Peyer's patch (tissue), 4 donors: ENCODE measurements at regions not wholly inside any gene's neighbourhood (a gene's known extent, or its start where the extent isn't known, plus 50 kb on each side); places are given as distances from the start of the nearest gene placed in this dataset.

Source experiments
- DNase-seq, 3 donors: peaks; one replicate each; pipeline ENCODE4 v3.0.0-alpha.2; 2017 to 2019
- H3K27ac ChIP-seq, 4 donors: fragments of 200-600 bp; sonication (generic); one replicate each; pipeline ENCODE4 v1.5.1; 2016 to 2019
- H3K27me3 ChIP-seq, 2 donors: fragments of 200-600 bp; sonication (generic); one replicate each; pipeline ENCODE4 v1.5.1; 2019
- H3K36me3 ChIP-seq, 3 donors: fragments of 200-600 bp; sonication (generic); one replicate each; pipeline ENCODE4 v1.5.1; 2016 to 2019
- H3K4me1 ChIP-seq, 4 donors: fragments of 200-600 bp; sonication (generic); one replicate each; pipeline ENCODE4 v1.5.1; 2016 to 2019
- H3K4me3 ChIP-seq, 4 donors: fragments of 200-600 bp; sonication (generic); 1 replicate in 3 of 4; 2 replicates in 1 of 4; pipeline ENCODE4 v1.5.1; 2016 to 2019; ENCODE audit warnings: mild to moderate bottlenecking in 1 of 4
- H3K9me3 ChIP-seq, 4 donors: fragments of 200-600 bp; sonication (generic); one replicate each; pipeline ENCODE4 v1.5.1; 2016 to 2019; ENCODE audit warnings: mild to moderate bottlenecking in 1 of 4
- POLR2A ChIP-seq, 2 donors: fragments of 450-650 bp; IDR thresholded peaks; one replicate each; pipeline ENCODE4 v1.5.1; 2017; ENCODE audit warnings: antibody characterized with exemption in 2 of 2, mild to moderate bottlenecking in 2 of 2, moderate library complexity in 2 of 2
- TF ChIP-seq, protein P1 (sequence below), 6 experiments: fragments of 450-650 bp in 4 of 6; fragments of 200-600 bp in 2 of 6; sonication (generic) in 1 of 6; IDR thresholded peaks; one replicate each; pipeline ENCODE4 v1.5.1; 2017 to 2019; ENCODE audit warnings: antibody characterized with exemption in 6 of 6, mild to moderate bottlenecking in 3 of 6, moderate library complexity in 1 of 6

DNA sequence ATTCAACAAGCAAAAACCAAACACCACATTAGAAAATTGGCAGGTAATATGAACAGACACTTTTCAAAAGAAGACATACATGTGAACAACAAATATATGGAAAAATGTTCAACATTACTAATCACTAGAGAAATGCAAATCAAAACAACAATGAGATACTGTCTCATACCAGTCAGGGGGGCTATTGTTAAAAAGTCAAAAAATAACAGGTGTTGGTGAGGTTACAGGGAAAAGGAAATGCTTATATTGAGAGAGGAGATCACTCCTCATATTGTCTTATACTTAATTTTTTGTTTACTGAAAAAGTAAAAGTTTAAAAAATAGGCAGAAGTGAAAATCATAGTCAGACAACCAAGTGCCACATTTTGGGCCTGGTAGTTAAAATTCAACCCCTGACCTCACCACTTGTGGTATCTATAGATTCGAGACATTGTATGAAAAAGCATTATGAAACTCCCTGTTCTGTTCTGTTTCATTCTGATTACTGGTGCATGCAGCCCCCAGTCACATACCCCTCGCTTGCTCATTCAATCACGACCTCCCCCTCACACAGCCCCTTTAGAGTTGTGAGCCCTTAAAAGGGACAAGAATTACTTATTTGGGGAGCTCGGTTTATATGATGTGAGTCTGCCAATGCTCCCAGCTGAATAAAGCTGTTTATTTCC, 153.7 kb upstream of the FGF16 start:
- no peaks in the 10 kb centered on the region for H3K36me3 ChIP-seq
- DNase-seq: no peak
- H3K27me3 ChIP-seq: no peaks in the 10 kb centered on the region
- H3K4me3 ChIP-seq: no peak overlapping the region
- no peaks in the 10 kb centered on the region for H3K9me3 ChIP-seq
- TF ChIP-seq, protein P1, sequence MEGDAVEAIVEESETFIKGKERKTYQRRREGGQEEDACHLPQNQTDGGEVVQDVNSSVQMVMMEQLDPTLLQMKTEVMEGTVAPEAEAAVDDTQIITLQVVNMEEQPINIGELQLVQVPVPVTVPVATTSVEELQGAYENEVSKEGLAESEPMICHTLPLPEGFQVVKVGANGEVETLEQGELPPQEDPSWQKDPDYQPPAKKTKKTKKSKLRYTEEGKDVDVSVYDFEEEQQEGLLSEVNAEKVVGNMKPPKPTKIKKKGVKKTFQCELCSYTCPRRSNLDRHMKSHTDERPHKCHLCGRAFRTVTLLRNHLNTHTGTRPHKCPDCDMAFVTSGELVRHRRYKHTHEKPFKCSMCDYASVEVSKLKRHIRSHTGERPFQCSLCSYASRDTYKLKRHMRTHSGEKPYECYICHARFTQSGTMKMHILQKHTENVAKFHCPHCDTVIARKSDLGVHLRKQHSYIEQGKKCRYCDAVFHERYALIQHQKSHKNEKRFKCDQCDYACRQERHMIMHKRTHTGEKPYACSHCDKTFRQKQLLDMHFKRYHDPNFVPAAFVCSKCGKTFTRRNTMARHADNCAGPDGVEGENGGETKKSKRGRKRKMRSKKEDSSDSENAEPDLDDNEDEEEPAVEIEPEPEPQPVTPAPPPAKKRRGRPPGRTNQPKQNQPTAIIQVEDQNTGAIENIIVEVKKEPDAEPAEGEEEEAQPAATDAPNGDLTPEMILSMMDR (IDR thresholded peaks at IDR 0.05): no peak
- TF ChIP-seq POLR2A (IDR thresholded peaks at IDR 0.05): no peak
- H3K27ac ChIP-seq: no peak overlapping the region
- no peaks in the 10 kb centered on the region for H3K4me1 ChIP-seq

DNA sequence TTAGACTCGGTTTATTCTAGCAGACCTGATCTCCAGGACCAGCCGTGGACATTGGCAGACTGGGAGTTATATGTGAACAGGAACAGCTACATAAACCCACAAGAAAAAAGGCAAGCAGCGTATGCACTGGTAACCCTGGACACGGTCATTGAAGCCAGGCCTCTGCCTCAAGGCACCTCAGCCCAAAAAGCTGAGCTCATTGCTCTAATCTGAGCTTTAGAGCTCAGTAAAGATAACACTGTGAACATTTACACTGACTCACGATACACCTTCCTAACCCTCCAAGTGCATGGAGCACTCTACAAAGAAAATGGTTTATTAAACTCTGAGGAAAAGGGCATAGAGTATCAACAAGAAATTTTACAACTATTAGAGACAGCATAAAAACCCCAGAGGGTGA, 148.9 kb upstream of the FGF16 start:
- TF ChIP-seq POLR2A (IDR thresholded peaks at IDR 0.05): no peak
- Histone ChIP-seq H3K4me1 (no peaks in the 10 kb centered on the region), H3K4me3 (no peak overlapping the region), H3K9me3 (no peaks in the 10 kb centered on the region), H3K27ac (no peak overlapping the region), H3K36me3 (no peaks in the 10 kb centered on the region), H3K27me3 (no peaks in the 10 kb centered on the region)
- DNase-seq: no peak

DNA sequence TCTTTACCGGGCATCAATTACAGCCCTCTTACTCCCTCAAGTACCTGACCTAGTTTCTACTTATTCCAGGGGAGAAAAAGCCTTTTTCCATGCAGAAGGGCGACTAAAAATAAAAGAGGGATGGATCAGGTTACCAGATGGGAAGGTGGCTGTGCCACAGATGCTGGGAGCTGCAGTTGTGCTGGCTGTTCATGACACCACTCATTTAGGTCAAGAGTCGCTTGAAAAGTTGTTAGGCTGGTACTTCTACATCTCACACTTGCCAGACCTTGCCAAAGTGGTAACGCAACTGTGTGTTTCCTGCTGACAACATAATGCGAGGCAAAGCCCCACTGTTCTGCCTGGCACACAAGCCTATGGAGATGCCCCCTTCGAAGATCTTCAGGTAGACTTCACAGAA, 148.4 kb upstream of the FGF16 start:
- Histone ChIP-seq H3K4me3 (no peak overlapping the region), H3K4me1 (no peaks in the 10 kb centered on the region), H3K36me3 (no peaks in the 10 kb centered on the region), H3K9me3 (no peaks in the 10 kb centered on the region), H3K27me3 (no peaks in the 10 kb centered on the region), H3K27ac (no peak overlapping the region)
- no peak for TF ChIP-seq POLR2A (IDR thresholded peaks at IDR 0.05)
- TF ChIP-seq, protein P1 (IDR thresholded peaks at IDR 0.05): no peak
- no peak for DNase-seq

DNA sequence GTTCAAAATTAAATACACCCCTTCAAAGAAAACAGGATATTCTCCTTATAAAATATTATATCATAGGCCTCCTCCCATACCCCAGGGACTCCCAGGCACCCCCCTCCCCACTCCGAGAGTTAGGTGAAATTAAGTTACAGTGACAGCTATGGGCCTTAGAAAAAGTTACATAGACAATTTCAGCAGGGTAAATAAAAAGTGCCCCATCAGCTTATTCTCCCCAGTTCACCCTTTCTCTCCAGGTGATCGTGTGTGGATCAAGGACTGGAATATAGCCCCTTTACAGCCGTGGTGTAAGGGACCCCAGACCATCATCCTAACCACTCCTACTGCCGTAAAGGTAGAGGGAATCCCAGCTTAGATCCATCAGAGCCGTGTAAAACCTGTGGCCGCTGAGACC, 147.6 kb upstream of the FGF16 start:
- TF ChIP-seq POLR2A (IDR thresholded peaks at IDR 0.05): no peak
- TF ChIP-seq, protein P1 (IDR thresholded peaks at IDR 0.05): no peak
- no peak for DNase-seq
- Histone ChIP-seq H3K4me1 (no peaks in the 10 kb centered on the region), H3K27me3 (no peaks in the 10 kb centered on the region), H3K36me3 (no peaks in the 10 kb centered on the region), H3K27ac (no peak overlapping the region), H3K9me3 (no peaks in the 10 kb centered on the region), H3K4me3 (no peak overlapping the region)

DNA sequence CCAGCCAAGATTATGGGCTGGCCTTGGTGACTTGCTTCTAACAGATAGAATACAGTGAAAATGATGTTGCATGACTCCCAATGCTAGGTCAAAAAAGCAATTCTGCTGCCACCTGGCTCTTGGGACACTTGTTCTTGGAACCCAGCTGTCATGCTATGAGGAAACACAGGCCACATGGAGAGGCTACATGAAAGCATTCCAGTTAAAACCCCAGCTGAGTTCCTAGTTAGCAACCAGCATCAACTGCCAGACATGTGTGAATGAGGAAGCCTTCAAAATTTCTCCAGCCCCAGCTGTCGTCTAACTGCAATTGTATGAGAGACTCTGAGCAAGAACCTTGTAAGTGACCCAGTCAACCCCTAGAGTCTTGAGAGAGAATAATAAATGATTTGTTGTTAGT, 105.2 kb upstream of the FGF16 start:
- no peaks in the 10 kb centered on the region for H3K4me1 ChIP-seq
- no peak for TF ChIP-seq POLR2A (IDR thresholded peaks at IDR 0.05)
- TF ChIP-seq, protein P1 (IDR thresholded peaks at IDR 0.05): no peak
- no peak for DNase-seq
- H3K36me3 ChIP-seq: no peaks in the 10 kb centered on the region
- H3K27me3 ChIP-seq: no peaks in the 10 kb centered on the region
- H3K27ac ChIP-seq: no peak overlapping the region
- H3K4me3 ChIP-seq: no peak overlapping the region
- H3K9me3 ChIP-seq: no peaks in the 10 kb centered on the region

DNA sequence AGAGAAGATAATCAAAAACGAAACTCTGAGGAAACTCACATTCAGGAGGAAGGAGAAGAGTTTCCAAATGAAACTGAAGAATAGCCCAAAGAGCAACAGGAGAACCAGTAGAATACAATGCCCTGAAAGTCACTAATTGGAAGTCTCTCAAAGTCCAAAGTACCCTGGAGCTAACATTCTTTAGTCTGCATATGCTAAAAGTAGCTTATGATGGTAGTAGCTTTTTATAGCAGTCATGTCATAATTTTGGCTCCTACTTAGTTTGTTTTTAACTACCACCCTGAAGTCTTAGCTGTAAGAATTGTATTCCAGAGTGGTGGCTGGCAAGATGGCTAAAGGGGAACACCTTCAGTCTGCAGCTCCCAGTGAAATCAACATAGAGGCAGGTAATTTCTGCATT, 100.3 kb upstream of the FGF16 start:
- no peak for TF ChIP-seq POLR2A (IDR thresholded peaks at IDR 0.05)
- TF ChIP-seq, protein P1 (IDR thresholded peaks at IDR 0.05): no peak
- Histone ChIP-seq H3K9me3 (no peaks in the 10 kb centered on the region), H3K4me1 (no peaks in the 10 kb centered on the region), H3K36me3 (no peaks in the 10 kb centered on the region), H3K27me3 (no peaks in the 10 kb centered on the region), H3K4me3 (no peak overlapping the region), H3K27ac (no peak overlapping the region)
- DNase-seq: no peak
